Heart left ventricle (tissue), 13 donors: ENCODE measurements at regions not wholly inside any gene's neighbourhood (a gene's known extent, or its start where the extent isn't known, plus 50 kb on each side); places are given as distances from the start of the nearest gene placed in this dataset.

Experiments used
- POLR2A ChIP-seq, 2 donors: fragments of 450-650 bp; IDR thresholded peaks; one replicate each; pipeline ENCODE4 v1.6.1; 2017; ENCODE audit warnings: antibody characterized with exemption in 2 of 2, mild to moderate bottlenecking in 2 of 2, moderate library complexity in 2 of 2
- TF ChIP-seq, protein P1 (sequence below), 12 donors: fragments of 200-600 bp; sonication (generic) in 4 of 12; IDR thresholded peaks; one replicate each; pipeline versions ENCODE4 v1.5.0 to v1.8.0; 2018 to 2022; ENCODE audit warnings: antibody characterized with exemption in 12 of 12, mild to moderate bottlenecking in 5 of 12
- donor health status: ischemic (EF 13 %, LVEDD 7.1; RV severe dilation, severe dysfunction).
- donor health status: DM: no; HTN: yes; CAD: no.
- donor health status: DM: no; HTN: no; CAD: no.
- donor health status: ischemic (EF 25% LVEDD 6.9; RV normal size, moderate dysfunction).
- donor health status: ischemic (EF 25% LVEDD 5.7; RV mildly dilated, moderate dysfunction).
- donor health status: ischemic (EF 35%, LVEDD 5.7; RV mildly dilated, moderate dysfunction).
- donor health status: nonischemic (EF 11% LVEDD 7.7; RV severe dilation, severe dysfunction).
- donor health status: DM: yes; HTN: yes; CAD: no.
- donor health status: PGD.
- donor health status: ischemic (EF 29% LVEDD 5.4; RV normal size, mild dysfunction).
- donor health status: nonischemic (EF 23%, LVEDD 6.1; RV moderate dilation, normal function).

DNA sequence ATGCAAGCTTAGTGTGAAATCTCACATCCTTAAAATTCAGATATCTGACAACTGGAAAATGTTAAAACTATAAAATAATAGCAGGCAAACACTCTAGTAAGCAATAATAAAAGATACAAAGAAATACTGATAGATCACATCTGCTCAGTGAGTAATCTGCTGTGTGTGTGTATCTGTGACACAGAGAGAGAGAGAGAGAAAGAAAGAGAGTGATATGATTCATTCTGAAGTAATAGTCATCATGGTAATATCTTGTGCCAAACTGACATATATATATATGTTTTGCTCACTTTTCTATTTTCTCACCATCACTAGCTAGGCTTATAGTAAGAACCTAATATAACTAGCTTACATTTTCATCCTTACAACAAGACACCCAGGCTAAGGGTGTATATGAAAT, 288.0 kb upstream of the SLITRK6 start:
- no peak for TF ChIP-seq POLR2A (IDR thresholded peaks at IDR 0.05)
- TF ChIP-seq, protein P1, sequence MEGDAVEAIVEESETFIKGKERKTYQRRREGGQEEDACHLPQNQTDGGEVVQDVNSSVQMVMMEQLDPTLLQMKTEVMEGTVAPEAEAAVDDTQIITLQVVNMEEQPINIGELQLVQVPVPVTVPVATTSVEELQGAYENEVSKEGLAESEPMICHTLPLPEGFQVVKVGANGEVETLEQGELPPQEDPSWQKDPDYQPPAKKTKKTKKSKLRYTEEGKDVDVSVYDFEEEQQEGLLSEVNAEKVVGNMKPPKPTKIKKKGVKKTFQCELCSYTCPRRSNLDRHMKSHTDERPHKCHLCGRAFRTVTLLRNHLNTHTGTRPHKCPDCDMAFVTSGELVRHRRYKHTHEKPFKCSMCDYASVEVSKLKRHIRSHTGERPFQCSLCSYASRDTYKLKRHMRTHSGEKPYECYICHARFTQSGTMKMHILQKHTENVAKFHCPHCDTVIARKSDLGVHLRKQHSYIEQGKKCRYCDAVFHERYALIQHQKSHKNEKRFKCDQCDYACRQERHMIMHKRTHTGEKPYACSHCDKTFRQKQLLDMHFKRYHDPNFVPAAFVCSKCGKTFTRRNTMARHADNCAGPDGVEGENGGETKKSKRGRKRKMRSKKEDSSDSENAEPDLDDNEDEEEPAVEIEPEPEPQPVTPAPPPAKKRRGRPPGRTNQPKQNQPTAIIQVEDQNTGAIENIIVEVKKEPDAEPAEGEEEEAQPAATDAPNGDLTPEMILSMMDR (IDR thresholded peaks at IDR 0.05): no peak
